HEK293 (cell line): ENCODE measurements at regions not wholly inside any gene's neighbourhood (a gene's known extent, or its start where the extent isn't known, plus 50 kb on each side); places are given as distances from the start of the nearest gene placed in this dataset.

Source experiments
- TCF7L2 ChIP-seq: IDR thresholded peaks from 2 replicates; pipeline ENCODE4 v1.6.1; 2011; ENCODE audit warnings: low read depth, mild to moderate bottlenecking, inconsistent platforms, low read length, moderate library complexity, borderline replicate concordance
- ZNF692 ChIP-seq: fragments of 450-650 bp; formaldehyde crosslinking; IDR thresholded peaks from 2 replicates; pipeline ENCODE4 v1.5.1; 2016; ENCODE audit warnings: missing biosample characterization, missing genetic modification characterization

- TF ChIP-seq TCF7L2 (no peak), ZNF692 (tag by site-specific recombination) (no peak)
These were observed 216.3 kb upstream of the PSMD7 start for GRCh38 chr16:74080311-74080710.
